Astrocyte (in vitro differentiated cells and primary cell): ENCODE measurements at regions not wholly inside any gene's neighbourhood (a gene's known extent, or its start where the extent isn't known, plus 50 kb on each side); places are given as distances from the start of the nearest gene placed in this dataset.

Experiments
- DNase-seq: peaks from one replicate; pipeline ENCODE4 v3.0.0-alpha.2; 2010; ENCODE audit warnings: low read depth
- FAIRE-seq: peaks from 2 replicates; lab custom pipeline; 2011; peaks lifted over from hg19 to GRCh38; lab: Jason Lieb, UNC
- H2AFZ ChIP-seq: 2 replicates; pipeline ENCODE4 v1.6.0; 2012; ENCODE audit warnings: low read depth, low read length, inconsistent platforms
- H3K27ac ChIP-seq: 2 replicates; pipeline ENCODE4 v1.5.1; 2011; ENCODE audit warnings: low read depth, low read length, inconsistent platforms
- H3K27me3 ChIP-seq: 2 replicates; pipeline ENCODE4 v1.6.0; 2011; ENCODE audit warnings: low read length, inconsistent platforms; ENCODE audit not compliant: insufficient read depth
- H3K36me3 ChIP-seq: 2 replicates; pipeline ENCODE4 v1.5.1; 2011; ENCODE audit warnings: low read length, inconsistent platforms; ENCODE audit not compliant: insufficient read depth
- H3K4me1 ChIP-seq: 2 replicates; pipeline ENCODE4 v1.5.1; 2011; ENCODE audit warnings: low read length, inconsistent platforms; ENCODE audit not compliant: insufficient read depth
- H3K4me2 ChIP-seq: 2 replicates; pipeline ENCODE4 v1.6.0; 2012; ENCODE audit warnings: low read length, inconsistent platforms
- H3K4me3 ChIP-seq: 2 replicates; pipeline ENCODE4 v1.5.1; 2011; ENCODE audit warnings: low read depth, mild to moderate bottlenecking, low read length, inconsistent platforms; ENCODE audit not compliant: insufficient read depth
- H3K79me2 ChIP-seq: 2 replicates; pipeline ENCODE4 v1.6.0; 2012; ENCODE audit warnings: mild to moderate bottlenecking, low read length, inconsistent platforms; ENCODE audit not compliant: insufficient read depth
- H3K9ac ChIP-seq: 2 replicates; pipeline ENCODE4 v1.6.0; 2012; ENCODE audit warnings: mild to moderate bottlenecking, low read length, inconsistent platforms
- H3K9me3 ChIP-seq: 2 replicates; pipeline ENCODE4 v1.5.1; 2012; ENCODE audit warnings: low read depth, mild to moderate bottlenecking, low read length, inconsistent platforms; ENCODE audit not compliant: insufficient read depth
- H4K20me1 ChIP-seq: 2 replicates; pipeline ENCODE4 v1.6.0; 2012; ENCODE audit warnings: low read length, inconsistent platforms; ENCODE audit not compliant: insufficient read depth
- H3K27ac Mint-ChIP-seq: one replicate; pipeline ENCODE4 v1.8.0; 2021; ENCODE audit warnings: mild to moderate bottlenecking, mixed read lengths; ENCODE audit not compliant: unreplicated experiment
- H3K27me3 Mint-ChIP-seq: one replicate; pipeline ENCODE4 v1.8.0; 2021; ENCODE audit warnings: low read depth, mixed read lengths; ENCODE audit not compliant: unreplicated experiment
- H3K36me3 Mint-ChIP-seq: one replicate; pipeline ENCODE4 v1.8.0; 2021; ENCODE audit warnings: low read depth, mixed read lengths; ENCODE audit not compliant: unreplicated experiment
- H3K4me1 Mint-ChIP-seq: one replicate; pipeline ENCODE4 v1.8.0; 2021; ENCODE audit warnings: low read depth, mixed read lengths; ENCODE audit not compliant: unreplicated experiment
- H3K4me3 Mint-ChIP-seq: one replicate; pipeline ENCODE4 v1.8.0; 2021; ENCODE audit warnings: mild to moderate bottlenecking, moderate library complexity, mixed read lengths; ENCODE audit not compliant: unreplicated experiment
- H3K9me3 Mint-ChIP-seq: one replicate; pipeline ENCODE4 v1.8.0; 2021; ENCODE audit warnings: mild to moderate bottlenecking, mixed read lengths; ENCODE audit not compliant: unreplicated experiment
- EZH2 ChIP-seq: IDR thresholded peaks from 2 replicates; pipeline ENCODE4 v1.6.1; 2012; ENCODE audit warnings: mild to moderate bottlenecking, low read length, inconsistent platforms; ENCODE audit not compliant: insufficient read depth
- TF ChIP-seq, protein P1 (sequence below): IDR thresholded peaks from 2 replicates; pipeline ENCODE4 v1.5.1; 2011; ENCODE audit warnings: low read depth, mild to moderate bottlenecking, inconsistent platforms, low read length, moderate library complexity; ENCODE audit not compliant: insufficient read depth

GRCh38 chr9:106110483-106110882, 416.1 kb downstream of the TMEM38B start:
- Histone ChIP-seq H3K9ac (no peak overlapping the region), H3K4me3 (no peak overlapping the region), H3K36me3 (no peaks in the 10 kb centered on the region), H3K27me3 (no peaks in the 10 kb centered on the region), H4K20me1 (no peaks in the 10 kb centered on the region), H3K79me2 (no peaks in the 10 kb centered on the region), H3K4me1 (no peaks in the 10 kb centered on the region), H2AFZ (no peak overlapping the region), H3K9me3 (no peaks in the 10 kb centered on the region), H3K27ac (no peak overlapping the region), H3K4me2 (no peak overlapping the region)
- Mint-ChIP-seq H3K9me3 (peaks cover 2% of the 10 kb centered on the region), H3K27ac (no peak overlapping the region), H3K4me1 (peaks cover 2% of the 10 kb centered on the region), H3K36me3 (no peaks in the 10 kb centered on the region), H3K27me3 (no peaks in the 10 kb centered on the region), H3K4me3 (no peak overlapping the region)
- DNase-seq (no peak), FAIRE-seq (no peak)
- TF ChIP-seq EZH2 = no peak
- TF ChIP-seq, protein P1, sequence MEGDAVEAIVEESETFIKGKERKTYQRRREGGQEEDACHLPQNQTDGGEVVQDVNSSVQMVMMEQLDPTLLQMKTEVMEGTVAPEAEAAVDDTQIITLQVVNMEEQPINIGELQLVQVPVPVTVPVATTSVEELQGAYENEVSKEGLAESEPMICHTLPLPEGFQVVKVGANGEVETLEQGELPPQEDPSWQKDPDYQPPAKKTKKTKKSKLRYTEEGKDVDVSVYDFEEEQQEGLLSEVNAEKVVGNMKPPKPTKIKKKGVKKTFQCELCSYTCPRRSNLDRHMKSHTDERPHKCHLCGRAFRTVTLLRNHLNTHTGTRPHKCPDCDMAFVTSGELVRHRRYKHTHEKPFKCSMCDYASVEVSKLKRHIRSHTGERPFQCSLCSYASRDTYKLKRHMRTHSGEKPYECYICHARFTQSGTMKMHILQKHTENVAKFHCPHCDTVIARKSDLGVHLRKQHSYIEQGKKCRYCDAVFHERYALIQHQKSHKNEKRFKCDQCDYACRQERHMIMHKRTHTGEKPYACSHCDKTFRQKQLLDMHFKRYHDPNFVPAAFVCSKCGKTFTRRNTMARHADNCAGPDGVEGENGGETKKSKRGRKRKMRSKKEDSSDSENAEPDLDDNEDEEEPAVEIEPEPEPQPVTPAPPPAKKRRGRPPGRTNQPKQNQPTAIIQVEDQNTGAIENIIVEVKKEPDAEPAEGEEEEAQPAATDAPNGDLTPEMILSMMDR = no peak

GRCh38 chr9:106111039-106111730, 416.8 kb downstream of the TMEM38B start:
- no peak overlapping the region for H3K4me3 Mint-ChIP-seq
- H3K4me1 ChIP-seq = no peaks in the 10 kb centered on the region
- no peak overlapping the region for H2AFZ ChIP-seq
- no peak overlapping the region for H3K27ac ChIP-seq
- DNase-seq = no peak
- peaks cover 2% of the 10 kb centered on the region for H3K4me1 Mint-ChIP-seq
- no peaks in the 10 kb centered on the region for H3K36me3 ChIP-seq
- no peak overlapping the region for H3K4me2 ChIP-seq
- H3K4me3 ChIP-seq = no peak overlapping the region
- H3K36me3 Mint-ChIP-seq = no peaks in the 10 kb centered on the region
- no peaks in the 10 kb centered on the region for H3K79me2 ChIP-seq
- no peak for FAIRE-seq
- TF ChIP-seq, protein P1 = no peak
- TF ChIP-seq EZH2 = no peak
- no peak overlapping the region for H3K27ac Mint-ChIP-seq
- peaks cover 2% of the 10 kb centered on the region for H3K9me3 Mint-ChIP-seq
- no peaks in the 10 kb centered on the region for H3K9me3 ChIP-seq
- no peaks in the 10 kb centered on the region for H4K20me1 ChIP-seq
- no peaks in the 10 kb centered on the region for H3K27me3 ChIP-seq
- H3K27me3 Mint-ChIP-seq = no peaks in the 10 kb centered on the region
- no peak overlapping the region for H3K9ac ChIP-seq

DNA sequence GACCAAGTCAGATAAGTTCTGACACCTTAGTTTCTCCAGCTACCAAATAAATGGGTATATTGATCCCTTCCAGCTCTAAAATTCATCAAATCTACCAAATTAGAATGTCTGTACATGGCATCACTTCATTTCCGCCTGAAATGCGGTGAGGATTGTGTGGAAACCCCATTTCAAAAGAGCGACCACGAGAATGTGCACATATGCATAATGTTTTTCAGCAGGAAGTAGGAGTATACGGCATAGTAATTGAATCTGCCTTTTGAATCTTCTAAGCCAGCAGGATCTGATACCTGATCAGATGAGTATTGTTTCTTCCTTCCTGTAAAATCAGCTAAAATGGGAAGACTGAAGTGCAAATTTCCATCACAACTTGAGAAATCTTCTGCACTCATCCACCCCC, 418.6 kb downstream of the TMEM38B start:
- H3K4me3 ChIP-seq = no peak overlapping the region
- TF ChIP-seq, protein P1 = no peak
- no peak for TF ChIP-seq EZH2
- H2AFZ ChIP-seq = no peak overlapping the region
- Mint-ChIP-seq H3K27me3 (no peaks in the 10 kb centered on the region), H3K27ac (no peak overlapping the region), H3K36me3 (no peaks in the 10 kb centered on the region), H3K4me3 (no peak overlapping the region), H3K4me1 (no peaks in the 10 kb centered on the region), H3K9me3 (no peaks in the 10 kb centered on the region)
- H3K36me3 ChIP-seq = no peaks in the 10 kb centered on the region
- H3K4me1 ChIP-seq = no peaks in the 10 kb centered on the region
- H4K20me1 ChIP-seq = no peaks in the 10 kb centered on the region
- H3K9ac ChIP-seq = no peak overlapping the region
- DNase-seq = no peak
- no peak overlapping the region for H3K4me2 ChIP-seq
- no peaks in the 10 kb centered on the region for H3K79me2 ChIP-seq
- FAIRE-seq = no peak
- H3K27me3 ChIP-seq = no peaks in the 10 kb centered on the region
- no peak overlapping the region for H3K27ac ChIP-seq
- no peaks in the 10 kb centered on the region for H3K9me3 ChIP-seq
